Keratinocyte (primary cell): ENCODE measurements at regions not wholly inside any gene's neighbourhood (a gene's known extent, or its start where the extent isn't known, plus 50 kb on each side); places are given as distances from the start of the nearest gene placed in this dataset.

Experiments
- EZH2 ChIP-seq: IDR thresholded peaks from one replicate; pipeline ENCODE4 v1.6.1; 2012; ENCODE audit warnings: inconsistent platforms, mild to moderate bottlenecking, low read length, moderate library complexity
- TF ChIP-seq, protein P1 (sequence below), 3 experiments: IDR thresholded peaks in 1 of 3; conservative IDR thresholded peaks in 1 of 3; optimal IDR thresholded peaks in 1 of 3; 2 replicates in 2 of 3; 3 replicates in 1 of 3; pipeline versions ENCODE3 to v1.5.1; 2011; ENCODE audit warnings: low read length in 3 of 3, mild to moderate bottlenecking in 3 of 3, moderate library complexity in 2 of 3, control low read depth in 1 of 3, inconsistent platforms in 1 of 3; ENCODE audit not compliant: insufficient read depth in 2 of 3; ENCODE audit errors: extremely low read depth in 1 of 3

DNA sequence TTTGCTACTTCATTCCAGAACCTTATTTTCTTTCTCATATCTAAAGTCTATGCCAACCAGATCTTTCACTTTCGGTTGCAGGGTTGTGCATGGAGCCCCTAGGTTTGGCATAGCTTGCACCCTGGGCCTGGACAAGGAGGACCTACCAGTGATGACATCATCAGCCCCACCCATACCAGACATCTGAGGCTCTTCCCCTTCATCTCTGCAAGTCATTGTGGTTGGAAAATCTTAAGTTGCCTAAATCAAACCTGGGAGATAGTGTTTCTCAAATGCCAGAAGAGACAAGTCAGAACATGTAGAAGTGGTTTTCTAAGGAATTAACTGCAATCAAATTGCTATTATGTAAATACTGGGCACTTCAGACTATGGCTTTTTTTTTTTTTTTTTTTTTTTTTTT is 363.3 kb downstream of the ZNF516 start:
- TF ChIP-seq, protein P1, sequence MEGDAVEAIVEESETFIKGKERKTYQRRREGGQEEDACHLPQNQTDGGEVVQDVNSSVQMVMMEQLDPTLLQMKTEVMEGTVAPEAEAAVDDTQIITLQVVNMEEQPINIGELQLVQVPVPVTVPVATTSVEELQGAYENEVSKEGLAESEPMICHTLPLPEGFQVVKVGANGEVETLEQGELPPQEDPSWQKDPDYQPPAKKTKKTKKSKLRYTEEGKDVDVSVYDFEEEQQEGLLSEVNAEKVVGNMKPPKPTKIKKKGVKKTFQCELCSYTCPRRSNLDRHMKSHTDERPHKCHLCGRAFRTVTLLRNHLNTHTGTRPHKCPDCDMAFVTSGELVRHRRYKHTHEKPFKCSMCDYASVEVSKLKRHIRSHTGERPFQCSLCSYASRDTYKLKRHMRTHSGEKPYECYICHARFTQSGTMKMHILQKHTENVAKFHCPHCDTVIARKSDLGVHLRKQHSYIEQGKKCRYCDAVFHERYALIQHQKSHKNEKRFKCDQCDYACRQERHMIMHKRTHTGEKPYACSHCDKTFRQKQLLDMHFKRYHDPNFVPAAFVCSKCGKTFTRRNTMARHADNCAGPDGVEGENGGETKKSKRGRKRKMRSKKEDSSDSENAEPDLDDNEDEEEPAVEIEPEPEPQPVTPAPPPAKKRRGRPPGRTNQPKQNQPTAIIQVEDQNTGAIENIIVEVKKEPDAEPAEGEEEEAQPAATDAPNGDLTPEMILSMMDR (optimal IDR thresholded peaks at IDR 0.05 in 1 of 3, IDR thresholded peaks at IDR 0.05 in 1 of 3, conservative IDR thresholded peaks at IDR 0.05 in 1 of 3; ENCODE audit: extremely low read depth in 1 of 3, insufficient read depth in 2 of 3, low read length in 3 of 3) = no peak
- no peak for TF ChIP-seq EZH2
